Natural killer cell (primary cell): ENCODE measurements at regions not wholly inside any gene's neighbourhood (a gene's known extent, or its start where the extent isn't known, plus 50 kb on each side); places are given as distances from the start of the nearest gene placed in this dataset.
"Not testable (repeated sequence)": the region's sequence is repeated elsewhere in the genome, so short reads cannot be mapped to it uniquely, and the experiment has no call there.

Experiments used
- ATAC-seq, 3 donors: fragments of 150-1000 bp in 2 of 3; fragments of 200-7000 bp in 1 of 3; cut with Tn5 transposase; 1 replicate in 1 of 3; 2 replicates in 2 of 3; pipeline ENCODE4 v1.10.0; 2021; ENCODE audit warnings: mild to moderate bottlenecking in 2 of 3, moderate library complexity in 2 of 3
- DNase-seq, 2 donors: peaks; one replicate each; pipeline versions ENCODE4 v3.0.0 to v3.0.0-alpha.2; 2013 to 2021; ENCODE audit warnings: mixed read lengths in 1 of 2
- H3K27ac ChIP-seq: one replicate; pipeline ENCODE4 v1.5.1; 2013; ENCODE audit warnings: mild to moderate bottlenecking, low read length
- H3K27me3 ChIP-seq: one replicate; pipeline ENCODE4 v1.6.1; 2013; ENCODE audit warnings: low read length; ENCODE audit not compliant: control insufficient read depth, insufficient read depth
- H3K36me3 ChIP-seq: one replicate; pipeline ENCODE4 v1.6.1; 2013; ENCODE audit warnings: low read length; ENCODE audit not compliant: control insufficient read depth, insufficient read depth
- H3K4me1 ChIP-seq: one replicate; pipeline ENCODE4 v1.6.1; 2013; ENCODE audit warnings: low read length; ENCODE audit not compliant: control insufficient read depth, insufficient read depth
- H3K4me3 ChIP-seq: one replicate; pipeline ENCODE4 v1.5.1; 2013; ENCODE audit warnings: low read length
- H3K9me3 ChIP-seq: one replicate; pipeline ENCODE4 v1.6.1; 2013; ENCODE audit warnings: low read length; ENCODE audit not compliant: control insufficient read depth, insufficient read depth
- H3K27ac Mint-ChIP-seq, 2 donors: one replicate each; pipeline ENCODE4 v1.8.0; 2022; ENCODE audit warnings: mild to moderate bottlenecking in 2 of 2, mixed read lengths in 2 of 2, moderate library complexity in 1 of 2
- H3K27me3 Mint-ChIP-seq, 2 donors: one replicate each; pipeline ENCODE4 v1.8.0; 2022; ENCODE audit warnings: low read depth in 2 of 2, mixed read lengths in 2 of 2
- H3K36me3 Mint-ChIP-seq: one replicate; pipeline ENCODE4 v1.8.0; 2022; ENCODE audit warnings: mixed read lengths
- H3K4me1 Mint-ChIP-seq, 2 donors: one replicate each; pipeline ENCODE4 v1.8.0; 2022; ENCODE audit warnings: mixed read lengths in 2 of 2
- H3K4me3 Mint-ChIP-seq: one replicate; pipeline ENCODE4 v1.8.0; 2022; ENCODE audit warnings: mild to moderate bottlenecking, moderate library complexity, mixed read lengths
- H3K9me3 Mint-ChIP-seq, 2 donors: one replicate each; pipeline ENCODE4 v1.8.0; 2022; ENCODE audit warnings: mixed read lengths in 2 of 2
- CTCF ChIP-seq: fragments of 200-600 bp; IDR thresholded peaks from one replicate; pipeline ENCODE4 v1.8.0; 2022; ENCODE audit warnings: antibody characterized with exemption
- WGBS: methylation state at CpG from one replicate; pipeline ENCODE4 v1.1.7; 2013; ENCODE audit warnings: missing lambda C conversion rate; ENCODE audit not compliant: insufficient coverage; 5-methylcytosine and 5-hydroxymethylcytosine counted together
- intact Hi-C: fragments of 100-400 bp; cut with micrococcal nuclease; formaldehyde crosslinking; loops from one replicate; pipeline ENCODE4 v1.14.2; 2022

DNA sequence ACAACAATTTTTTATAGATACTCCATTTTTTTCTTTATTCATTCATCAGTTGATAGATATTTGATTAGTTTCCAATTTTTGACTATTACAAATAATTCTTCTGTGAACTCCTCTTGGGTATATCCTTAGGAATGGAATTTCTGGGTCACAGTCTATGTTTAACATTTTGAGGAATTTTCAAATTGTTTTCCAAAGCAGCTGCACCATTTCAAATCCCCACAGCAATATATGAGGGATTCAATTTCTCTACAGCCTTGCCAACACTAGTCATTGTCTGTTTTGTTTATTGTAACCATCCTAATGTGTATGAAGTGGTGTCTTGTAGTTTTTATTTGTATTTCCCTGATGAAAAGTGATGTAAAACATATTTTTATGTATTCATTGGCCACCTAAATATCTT is 320.3 kb upstream of the DEFB112 start:
- Histone ChIP-seq H3K27me3 (no peaks in the 10 kb centered on the region), H3K27ac (no peak overlapping the region), H3K4me3 (no peak overlapping the region), H3K4me1 (no peaks in the 10 kb centered on the region), H3K9me3 (no peaks in the 10 kb centered on the region), H3K36me3 (no peaks in the 10 kb centered on the region)
- intact Hi-C loops: no loop called here
- ATAC-seq (no peak), DNase-seq (no peak)
- H3K27me3 Mint-ChIP-seq: no peaks in the 10 kb centered on the region
- no peak overlapping the region for H3K27ac Mint-ChIP-seq
- no peak overlapping the region for H3K4me3 Mint-ChIP-seq
- no peaks in the 10 kb centered on the region for H3K4me1 Mint-ChIP-seq
- H3K9me3 Mint-ChIP-seq: peaks cover 4 to 9% of the 10 kb centered on the region in 2 donors
- no peak for TF ChIP-seq CTCF
- no peaks in the 10 kb centered on the region for H3K36me3 Mint-ChIP-seq

- intact Hi-C loops: no loop called here
- 78% methylated on average over 7 of the region's 7 CpGs for WGBS
- H3K27ac Mint-ChIP-seq: no peak overlapping the region
Observed at GRCh38 chr6:50380406-50381098, 330.8 kb upstream of the DEFB112 start.

DNA sequence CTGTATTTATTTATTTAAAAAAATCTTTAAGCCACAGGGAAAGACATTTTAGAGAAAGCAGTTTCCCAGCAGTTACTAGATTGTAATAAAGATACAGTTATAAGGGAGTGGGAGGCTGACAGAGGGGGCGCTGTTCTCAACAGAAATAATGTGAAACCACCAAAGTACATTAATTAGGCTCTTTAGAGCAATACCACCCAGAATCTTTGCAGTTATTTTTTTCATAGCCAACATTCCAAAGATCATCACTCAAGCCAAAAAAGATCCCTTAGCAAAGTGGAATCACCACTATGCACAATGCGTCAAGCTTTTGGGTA is 331.3 kb upstream of the DEFB112 start:
- DNase-seq (no peak), ATAC-seq (no peak)
- Histone ChIP-seq H3K36me3 (no peaks in the 10 kb centered on the region), H3K9me3 (peaks cover 3% of the 10 kb centered on the region), H3K4me1 (no peaks in the 10 kb centered on the region), H3K27me3 (no peaks in the 10 kb centered on the region), H3K4me3 (no peak overlapping the region), H3K27ac (no peak overlapping the region)
- no peaks in the 10 kb centered on the region for H3K4me1 Mint-ChIP-seq
- intact Hi-C loops: no loop called here
- H3K9me3 Mint-ChIP-seq: peaks cover 8 to 18% of the 10 kb centered on the region in 2 donors
- H3K27ac Mint-ChIP-seq: no peak overlapping the region
- WGBS: 57% methylated on average over 2 of the region's 2 CpGs
- H3K36me3 Mint-ChIP-seq: peaks cover 3% of the 10 kb centered on the region
- TF ChIP-seq CTCF: no peak
- no peaks in the 10 kb centered on the region for H3K27me3 Mint-ChIP-seq
- H3K4me3 Mint-ChIP-seq: no peak overlapping the region

More at GRCh38 chr6:50380406-50381098, 330.8 kb upstream of the DEFB112 start:
- no peaks in the 10 kb centered on the region for H3K36me3 ChIP-seq
- H3K27me3 Mint-ChIP-seq: no peaks in the 10 kb centered on the region
- TF ChIP-seq CTCF: no peak
- peaks cover 8% of the 10 kb centered on the region for H3K36me3 Mint-ChIP-seq
- no peak overlapping the region for H3K4me3 Mint-ChIP-seq
- H3K9me3 ChIP-seq: peaks cover 3% of the 10 kb centered on the region
- no peak overlapping the region for H3K4me3 ChIP-seq
- H3K4me1 Mint-ChIP-seq: no peaks in the 10 kb centered on the region
- no peak for DNase-seq
- peaks cover 9 to 22% of the 10 kb centered on the region in 2 donors for H3K9me3 Mint-ChIP-seq
- H3K27me3 ChIP-seq: no peaks in the 10 kb centered on the region
- no peak overlapping the region for H3K27ac ChIP-seq
- no peaks in the 10 kb centered on the region for H3K4me1 ChIP-seq
- ATAC-seq: no peak

DNA sequence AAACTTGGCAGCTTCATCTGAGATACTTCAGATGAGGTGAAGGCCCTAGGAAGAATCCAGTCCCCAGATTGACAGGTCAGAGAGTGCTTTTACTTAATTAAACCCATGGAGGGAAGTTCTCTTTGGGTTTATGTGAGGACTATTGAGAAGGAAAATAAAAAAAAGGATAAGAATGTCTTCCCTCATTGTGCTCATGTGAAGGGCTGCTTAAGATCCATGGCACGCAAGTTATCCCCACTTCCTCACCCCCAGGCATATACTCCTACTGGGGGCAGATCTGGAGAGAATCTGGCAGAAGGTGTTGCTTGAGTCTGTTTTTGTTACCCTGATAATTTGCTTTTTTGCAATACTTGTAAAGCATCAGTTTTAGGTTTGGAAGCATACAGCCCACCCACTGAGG is 322.9 kb upstream of the TFAP2D start:
- H3K4me3 ChIP-seq: no peak overlapping the region
- intact Hi-C loops: no loop called here
- no peak for TF ChIP-seq CTCF
- H3K9me3 ChIP-seq: peaks cover 3% of the 10 kb centered on the region
- ATAC-seq (no peak), DNase-seq (no peak)
- Mint-ChIP-seq H3K27ac (no peak overlapping the region), H3K27me3 (no peaks in the 10 kb centered on the region), H3K4me3 (no peak overlapping the region), H3K36me3 (no peaks in the 10 kb centered on the region), H3K4me1 (no peaks in the 10 kb centered on the region), H3K9me3 (peaks cover 7 to 16% of the 10 kb centered on the region in 2 donors)
- H3K4me1 ChIP-seq: no peaks in the 10 kb centered on the region
- no peaks in the 10 kb centered on the region for H3K36me3 ChIP-seq
- no peak overlapping the region for H3K27ac ChIP-seq
- H3K27me3 ChIP-seq: no peaks in the 10 kb centered on the region
- WGBS: no CpG with 5 or more reads among the region's 1 CpG

DNA sequence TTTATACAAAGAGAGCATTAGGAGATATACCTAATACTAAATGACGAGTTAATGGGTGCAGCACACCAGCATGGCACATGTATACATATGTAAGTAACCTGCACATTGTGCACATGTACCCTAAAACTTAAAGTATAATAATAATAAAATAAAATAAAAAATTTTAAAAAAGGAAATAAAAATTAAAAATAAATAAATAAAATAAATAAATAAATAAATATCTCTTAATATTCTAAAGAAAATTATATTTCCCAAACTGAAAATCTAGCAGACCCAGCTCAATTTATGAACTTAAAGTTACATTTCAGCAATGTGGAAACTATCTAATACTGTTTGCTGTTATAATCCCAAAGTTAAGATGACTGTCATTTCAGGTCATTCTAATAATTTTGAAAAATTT is 319.2 kb upstream of the TFAP2D start:
- H3K4me1 ChIP-seq, H3K4me3 ChIP-seq, H3K9me3 ChIP-seq, H3K36me3 ChIP-seq, H3K9me3 Mint-ChIP-seq, intact Hi-C loops, H3K27me3 Mint-ChIP-seq, DNase-seq, H3K27me3 ChIP-seq, H3K4me1 Mint-ChIP-seq, ATAC-seq, H3K36me3 Mint-ChIP-seq, H3K27ac Mint-ChIP-seq, H3K27ac ChIP-seq, H3K4me3 Mint-ChIP-seq: not testable (repeated sequence)
- no CpG with 5 or more reads among the region's 1 CpG for WGBS
